NT2/D1 (cell line): ENCODE measurements at regions not wholly inside any gene's neighbourhood (a gene's known extent, or its start where the extent isn't known, plus 50 kb on each side); places are given as distances from the start of the nearest gene placed in this dataset.

ENCODE experiments used
- DNase-seq: peaks from one replicate; pipeline ENCODE4 v3.0.0-alpha.2; 2011; ENCODE audit warnings: low read depth, low spot score
- H3K27me3 ChIP-seq: 2 replicates; pipeline ENCODE4 v1.6.0; 2011; ENCODE audit warnings: mild to moderate bottlenecking; ENCODE audit not compliant: insufficient read length, insufficient read depth
- H3K36me3 ChIP-seq: 2 replicates; pipeline ENCODE4 v1.6.1; 2011; ENCODE audit warnings: mild to moderate bottlenecking, low read length, mixed read lengths; ENCODE audit not compliant: insufficient read depth, insufficient read length
- H3K4me1 ChIP-seq: 2 replicates; pipeline ENCODE4 v1.5.1; 2011; ENCODE audit not compliant: insufficient read depth, insufficient read length
- H3K4me3 ChIP-seq: 2 replicates; pipeline ENCODE4 v1.5.1; 2011; ENCODE audit warnings: low read depth; ENCODE audit not compliant: insufficient read length
- H3K9ac ChIP-seq: 2 replicates; pipeline ENCODE4 v1.6.0; 2011; ENCODE audit warnings: low read depth; ENCODE audit not compliant: insufficient read length
- H3K9me3 ChIP-seq: 2 replicates; pipeline ENCODE4 v1.5.1; 2011; ENCODE audit warnings: mild to moderate bottlenecking, low read length; ENCODE audit not compliant: insufficient read depth
- SUZ12 ChIP-seq: IDR thresholded peaks from 2 replicates; pipeline ENCODE4 v1.6.1; 2011; ENCODE audit not compliant: insufficient read length, insufficient read depth; ENCODE audit errors: extremely low read depth
- YY1 ChIP-seq: IDR thresholded peaks from 2 replicates; pipeline ENCODE4 v1.6.1; 2011; ENCODE audit not compliant: insufficient read length, insufficient read depth
- ZNF274 ChIP-seq: IDR thresholded peaks from 2 replicates; pipeline ENCODE4 v1.6.1; 2011; ENCODE audit warnings: mild to moderate bottlenecking, low read depth, low read length

DNA sequence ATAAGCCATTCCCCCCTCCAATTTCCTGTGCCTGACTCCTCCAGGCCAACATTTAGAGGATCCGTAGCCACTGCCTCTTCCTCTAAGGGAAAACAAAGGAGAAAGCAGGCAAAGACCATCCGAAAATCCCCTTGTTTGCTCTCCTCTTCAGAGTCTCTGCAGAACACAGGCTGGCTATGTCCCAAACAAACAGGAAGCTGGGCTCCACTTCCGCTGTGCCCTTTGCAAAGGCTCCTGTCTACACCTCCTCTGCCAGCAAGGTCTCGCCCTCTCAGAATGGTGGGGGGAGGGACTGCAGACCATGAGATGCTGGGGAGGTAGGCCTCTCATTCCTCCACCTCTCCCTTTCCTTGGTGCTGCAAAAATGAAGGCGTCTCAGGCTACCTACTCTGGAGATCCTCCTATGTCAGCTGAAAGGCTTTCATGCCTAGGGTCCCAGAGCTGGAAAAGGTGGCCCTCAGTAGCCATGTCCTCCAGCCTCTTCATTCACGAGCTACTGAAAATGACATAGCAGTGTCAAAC lies 596.2 kb downstream of the BUD13 start:
- no peak for DNase-seq

DNA sequence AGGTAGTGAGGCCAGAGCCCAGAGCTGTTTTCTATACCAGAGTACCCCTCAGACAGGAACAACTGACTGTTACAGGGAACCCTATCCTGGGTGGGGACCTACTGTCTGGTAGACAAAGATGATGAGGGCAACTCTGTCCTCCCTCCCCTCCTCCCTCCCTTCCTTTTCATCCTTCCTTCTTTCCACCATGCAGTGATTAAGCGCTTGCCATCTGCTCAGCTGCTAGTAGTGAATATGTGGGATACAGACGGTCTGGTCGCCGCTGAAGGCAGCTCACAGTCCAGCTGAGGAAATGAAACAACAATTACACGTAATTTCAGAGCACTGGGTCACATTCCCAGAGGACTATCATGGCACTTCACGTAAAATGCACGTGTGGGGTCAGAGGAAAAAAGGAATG lies 597.1 kb downstream of the BUD13 start:
- Histone ChIP-seq H3K27me3 (no peaks in the 10 kb centered on the region), H3K9ac (no peak overlapping the region), H3K36me3 (no peaks in the 10 kb centered on the region), H3K4me1 (peaks cover 12% of the 10 kb centered on the region), H3K4me3 (no peak overlapping the region), H3K9me3 (no peaks in the 10 kb centered on the region)
- no peak for DNase-seq
- TF ChIP-seq ZNF274 (no peak), SUZ12 (no peak), YY1 (no peak)

More for the DNA sequence above, 596.2 kb downstream of the BUD13 start:
- no peak for TF ChIP-seq YY1
- no peak for TF ChIP-seq SUZ12
- no peak for TF ChIP-seq ZNF274
- Histone ChIP-seq H3K27me3 (no peaks in the 10 kb centered on the region), H3K36me3 (no peaks in the 10 kb centered on the region), H3K4me1 (peaks cover 12% of the 10 kb centered on the region), H3K4me3 (no peak overlapping the region), H3K9ac (no peak overlapping the region), H3K9me3 (no peaks in the 10 kb centered on the region)

DNA sequence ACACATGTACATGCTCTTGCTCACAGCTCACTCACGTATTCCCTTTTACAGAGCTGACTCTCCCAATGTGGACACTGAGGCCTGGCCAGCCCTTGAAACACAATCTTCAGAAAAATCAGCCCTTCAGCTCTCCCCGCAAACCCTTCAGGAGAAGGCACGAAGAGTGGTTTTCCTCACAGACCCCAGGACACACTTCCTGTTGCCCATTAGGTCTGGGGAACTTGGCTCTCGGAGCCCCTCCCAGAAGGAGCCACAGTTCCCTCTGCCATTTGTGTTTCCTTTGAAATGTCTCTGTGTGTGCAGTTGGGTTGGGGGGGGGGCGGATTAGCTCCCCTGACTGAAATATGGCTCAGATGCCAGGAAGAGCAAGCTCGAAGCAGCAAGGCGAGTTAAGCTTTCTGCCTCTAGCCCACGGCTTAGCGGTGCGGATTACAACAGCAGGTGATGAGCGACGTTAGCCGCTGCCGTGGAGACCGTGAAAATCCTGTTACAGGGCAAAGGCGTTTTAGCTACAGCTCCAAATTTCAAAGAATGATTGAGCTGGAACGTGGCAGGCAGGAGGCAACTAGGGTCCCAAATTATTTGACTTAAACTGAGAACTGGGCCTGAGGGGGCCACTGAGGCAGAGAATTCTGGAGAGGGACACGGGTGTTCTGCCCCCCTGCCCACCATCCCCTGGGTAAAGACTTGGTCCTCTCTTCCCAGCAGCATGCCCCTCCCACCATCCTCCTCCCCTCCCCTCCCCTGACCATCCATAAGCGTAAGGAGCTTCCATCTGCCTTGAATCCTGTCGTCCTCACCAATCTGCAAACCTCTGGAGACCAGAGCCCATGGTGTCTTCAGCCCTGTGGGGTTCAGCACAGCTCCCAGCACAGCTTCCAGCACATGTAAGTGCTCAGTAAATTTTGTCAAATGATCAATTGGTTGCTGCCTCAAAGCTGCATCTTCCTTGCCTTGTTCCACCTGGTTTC lies 598.6 kb downstream of the BUD13 start:
- DNase-seq, result no peak
- TF ChIP-seq ZNF274 (no peak), YY1 (no peak), SUZ12 (no peak)
- Histone ChIP-seq H3K9ac (no peak overlapping the region), H3K36me3 (no peaks in the 10 kb centered on the region), H3K27me3 (no peaks in the 10 kb centered on the region), H3K4me3 (no peak overlapping the region), H3K9me3 (no peaks in the 10 kb centered on the region), H3K4me1 (peaks cover 12% of the 10 kb centered on the region)

- TF ChIP-seq SUZ12 (no peak), ZNF274 (no peak), YY1 (no peak)
- H3K4me1 ChIP-seq, result peaks cover 8% of the 10 kb centered on the region
These were observed 599.3 kb downstream of the BUD13 start for GRCh38 chr11:116173506-116173905.

GRCh38 chr11:116172851-116173250 lies 599.9 kb downstream of the BUD13 start:
- no peaks in the 10 kb centered on the region for H3K27me3 ChIP-seq
- H3K4me1 ChIP-seq, result peaks cover 7% of the 10 kb centered on the region
- DNase-seq, result no peak
- TF ChIP-seq ZNF274 (no peak), YY1 (no peak), SUZ12 (no peak)
- H3K36me3 ChIP-seq, result no peaks in the 10 kb centered on the region
- no peak overlapping the region for H3K9ac ChIP-seq
- H3K4me3 ChIP-seq, result no peak overlapping the region
- H3K9me3 ChIP-seq, result no peaks in the 10 kb centered on the region

More at GRCh38 chr11:116173506-116173905, 599.3 kb downstream of the BUD13 start:
- no peaks in the 10 kb centered on the region for H3K9me3 ChIP-seq
- no peak overlapping the region for H3K4me3 ChIP-seq
- H3K27me3 ChIP-seq, result no peaks in the 10 kb centered on the region
- H3K36me3 ChIP-seq, result no peaks in the 10 kb centered on the region
- no peak overlapping the region for H3K9ac ChIP-seq
- no peak for DNase-seq

- H3K36me3 ChIP-seq, result no peaks in the 10 kb centered on the region
- no peaks in the 10 kb centered on the region for H3K27me3 ChIP-seq
- no peak overlapping the region for H3K9ac ChIP-seq
- no peaks in the 10 kb centered on the region for H3K9me3 ChIP-seq
- no peak overlapping the region for H3K4me3 ChIP-seq
- no peak for DNase-seq
- TF ChIP-seq SUZ12 (no peak), ZNF274 (no peak), YY1 (no peak)
- peaks cover 7% of the 10 kb centered on the region for H3K4me1 ChIP-seq
These were observed 600.6 kb downstream of the BUD13 start for GRCh38 chr11:116172156-116172555.

DNA sequence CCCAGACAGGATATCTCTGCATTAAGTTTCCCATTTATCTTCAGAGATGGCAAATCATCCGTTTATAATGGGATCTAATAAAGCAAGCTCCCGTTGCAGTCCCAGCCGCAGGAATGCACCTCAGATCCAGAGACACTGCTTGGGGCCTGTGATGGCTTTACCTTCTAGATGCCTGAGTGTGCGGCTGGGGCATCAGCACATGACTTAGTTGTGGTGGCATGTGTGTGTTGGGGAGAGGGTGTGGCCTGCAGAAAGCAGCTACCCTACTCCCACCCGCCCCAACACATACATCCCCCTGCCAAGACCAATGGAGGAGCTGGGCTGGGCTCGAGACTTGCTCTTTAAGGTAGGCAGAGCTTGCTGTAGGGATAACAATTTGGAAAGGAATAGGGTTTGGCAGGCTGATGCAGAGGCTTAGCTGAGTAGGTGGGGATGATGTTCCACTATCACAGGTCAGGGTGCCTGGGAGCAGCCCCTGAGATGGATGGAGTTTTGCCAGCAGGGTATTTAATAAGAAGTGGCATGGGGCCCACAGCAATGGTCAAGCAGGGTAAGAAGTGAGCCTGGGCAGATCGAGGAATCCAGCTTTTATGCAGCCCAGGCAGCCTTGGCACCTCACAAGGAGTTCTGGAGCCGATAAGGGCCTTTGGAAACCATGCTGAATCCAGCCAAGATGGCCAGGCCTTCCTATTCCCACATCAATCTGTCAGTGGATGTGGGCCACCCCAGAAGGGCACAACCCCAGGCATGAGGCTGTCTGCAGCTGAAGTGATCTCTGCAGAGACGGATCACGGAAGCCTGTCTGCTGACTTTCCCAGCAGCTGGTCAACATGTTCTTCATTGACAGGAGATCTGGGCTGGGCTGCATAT lies 601.3 kb downstream of the BUD13 start:
- no peak overlapping the region for H3K9ac ChIP-seq
- no peaks in the 10 kb centered on the region for H3K27me3 ChIP-seq
- peaks cover 5% of the 10 kb centered on the region for H3K4me1 ChIP-seq
- no peaks in the 10 kb centered on the region for H3K36me3 ChIP-seq
- DNase-seq, result no peak
- H3K4me3 ChIP-seq, result no peak overlapping the region
- no peaks in the 10 kb centered on the region for H3K9me3 ChIP-seq
- TF ChIP-seq YY1 (no peak), ZNF274 (no peak), SUZ12 (no peak)
